Stomach (tissue), 4 donors: ENCODE measurements at regions not wholly inside any gene's neighbourhood (a gene's known extent, or its start where the extent isn't known, plus 50 kb on each side); places are given as distances from the start of the nearest gene placed in this dataset.

Experiments
- EP300 ChIP-seq: sonication (generic); formaldehyde crosslinking; IDR thresholded peaks from one replicate; pipeline ENCODE4 v1.6.1; 2017; ENCODE audit warnings: antibody characterized with exemption
- POLR2A ChIP-seq, 4 donors: fragments of 450-650 bp; IDR thresholded peaks; one replicate each; pipeline ENCODE4 v1.6.1; 2016; ENCODE audit warnings: antibody characterized with exemption in 4 of 4, control low read depth in 2 of 4, mild to moderate bottlenecking in 1 of 4, moderate library complexity in 1 of 4
- POLR2AphosphoS5 ChIP-seq, 3 donors: sonication (generic); formaldehyde crosslinking; IDR thresholded peaks; one replicate each; pipeline ENCODE4 v1.6.1; 2016; ENCODE audit warnings: antibody characterized with exemption in 3 of 3
- TF ChIP-seq, protein P1 (sequence below), 7 experiments: fragments of 450-650 bp in 4 of 7; fragments of 200-600 bp in 3 of 7; sonication (generic) in 3 of 7; IDR thresholded peaks; one replicate each; pipeline ENCODE4 v1.5.1; 2016 to 2019; ENCODE audit warnings: antibody characterized with exemption in 7 of 7, control low read depth in 2 of 7, mild to moderate bottlenecking in 1 of 7

DNA sequence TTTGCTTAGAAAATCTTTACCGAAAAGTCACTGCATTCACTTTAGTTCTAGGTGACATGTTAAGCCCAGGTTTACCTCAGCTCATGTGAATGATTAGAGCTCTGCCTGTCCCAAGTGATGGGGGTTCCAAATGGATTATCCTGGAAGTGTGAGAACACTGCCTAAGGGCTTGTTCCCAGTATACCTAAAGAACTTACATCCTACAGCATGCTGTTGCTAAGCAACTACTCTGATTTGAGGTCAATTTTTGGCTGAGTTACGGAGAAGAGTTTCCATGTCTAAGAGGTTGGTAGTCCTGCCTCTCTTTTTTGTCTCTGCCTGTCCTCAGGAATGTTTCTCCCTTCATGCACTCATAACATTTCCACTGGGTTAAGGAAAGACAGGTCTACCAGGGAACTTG, 67.6 kb upstream of the UGT2B15 start:
- TF ChIP-seq, protein P1, sequence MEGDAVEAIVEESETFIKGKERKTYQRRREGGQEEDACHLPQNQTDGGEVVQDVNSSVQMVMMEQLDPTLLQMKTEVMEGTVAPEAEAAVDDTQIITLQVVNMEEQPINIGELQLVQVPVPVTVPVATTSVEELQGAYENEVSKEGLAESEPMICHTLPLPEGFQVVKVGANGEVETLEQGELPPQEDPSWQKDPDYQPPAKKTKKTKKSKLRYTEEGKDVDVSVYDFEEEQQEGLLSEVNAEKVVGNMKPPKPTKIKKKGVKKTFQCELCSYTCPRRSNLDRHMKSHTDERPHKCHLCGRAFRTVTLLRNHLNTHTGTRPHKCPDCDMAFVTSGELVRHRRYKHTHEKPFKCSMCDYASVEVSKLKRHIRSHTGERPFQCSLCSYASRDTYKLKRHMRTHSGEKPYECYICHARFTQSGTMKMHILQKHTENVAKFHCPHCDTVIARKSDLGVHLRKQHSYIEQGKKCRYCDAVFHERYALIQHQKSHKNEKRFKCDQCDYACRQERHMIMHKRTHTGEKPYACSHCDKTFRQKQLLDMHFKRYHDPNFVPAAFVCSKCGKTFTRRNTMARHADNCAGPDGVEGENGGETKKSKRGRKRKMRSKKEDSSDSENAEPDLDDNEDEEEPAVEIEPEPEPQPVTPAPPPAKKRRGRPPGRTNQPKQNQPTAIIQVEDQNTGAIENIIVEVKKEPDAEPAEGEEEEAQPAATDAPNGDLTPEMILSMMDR (IDR thresholded peaks at IDR 0.05) = no peak
- no peak for TF ChIP-seq POLR2A (IDR thresholded peaks at IDR 0.05)
- no peak for TF ChIP-seq POLR2AphosphoS5 (IDR thresholded peaks at IDR 0.05)
- TF ChIP-seq EP300 = no peak
